SJCRH30 (cell line): ENCODE measurements at regions not wholly inside any gene's neighbourhood (a gene's known extent, or its start where the extent isn't known, plus 50 kb on each side); places are given as distances from the start of the nearest gene placed in this dataset.

ENCODE experiments used
- DNase-seq, 2 experiments: peaks; one replicate each; pipeline ENCODE4 v3.0.0-alpha.2; 2015 to 2020
- H3K27ac ChIP-seq: fragments of 250-450 bp; sonication (Bioruptor Pico); 2 replicates; pipeline ENCODE4 v1.5.1; 2020; ENCODE audit warnings: mild to moderate bottlenecking, moderate library complexity
- H3K27me3 ChIP-seq: fragments of 250-450 bp; sonication (Bioruptor Pico); 2 replicates; pipeline ENCODE4 v1.5.1; 2020; ENCODE audit warnings: mild to moderate bottlenecking, moderate library complexity
- H3K36me3 ChIP-seq: fragments of 250-450 bp; sonication (Bioruptor Pico); 2 replicates; pipeline ENCODE4 v1.5.1; 2020; ENCODE audit warnings: mild to moderate bottlenecking, moderate library complexity
- H3K4me1 ChIP-seq: fragments of 250-450 bp; sonication (Bioruptor Pico); 2 replicates; pipeline ENCODE4 v1.5.1; 2020; ENCODE audit warnings: mild to moderate bottlenecking, moderate library complexity
- H3K4me3 ChIP-seq: fragments of 250-450 bp; sonication (Bioruptor Pico); 2 replicates; pipeline ENCODE4 v1.5.1; 2020; ENCODE audit warnings: mild to moderate bottlenecking, moderate library complexity
- H3K9me3 ChIP-seq: fragments of 250-450 bp; sonication (Bioruptor Pico); replicated peaks from 2 replicates; pipeline ENCODE4 v1.5.1; 2020; ENCODE audit warnings: mild to moderate bottlenecking, moderate library complexity

GRCh38 chr4:1466863-1467165 is 60.6 kb upstream of the NKX1-1 start:
- Histone ChIP-seq H3K4me3 (no peak overlapping the region), H3K27me3 (peaks cover 5% of the 10 kb centered on the region; the same call in 1 of the 2 replicates), H3K4me1 (peaks cover 40% of the 10 kb centered on the region), H3K36me3 (no peaks in the 10 kb centered on the region), H3K27ac (no peak overlapping the region), H3K9me3 (peaks cover 10% of the 10 kb centered on the region; the same call in 1 of the 2 replicates)
- DNase-seq, result no peak

GRCh38 chr4:1466034-1466862 is 60.0 kb upstream of the NKX1-1 start:
- no peak overlapping the region for H3K27ac ChIP-seq
- no peak overlapping the region for H3K4me3 ChIP-seq
- H3K36me3 ChIP-seq, result no peaks in the 10 kb centered on the region
- peaks cover 42% of the 10 kb centered on the region for H3K4me1 ChIP-seq
- H3K9me3 ChIP-seq, result peaks cover 10% of the 10 kb centered on the region; the same call in 1 of the 2 replicates
- DNase-seq, result no peak
- peaks cover 6% of the 10 kb centered on the region; the same call in 1 of the 2 replicates for H3K27me3 ChIP-seq

GRCh38 chr4:1465173-1466033 is 59.2 kb upstream of the NKX1-1 start:
- Histone ChIP-seq H3K4me1 (peaks cover 33% of the 10 kb centered on the region), H3K27me3 (peaks cover 6% of the 10 kb centered on the region; the same call in 1 of the 2 replicates), H3K4me3 (no peak overlapping the region), H3K36me3 (no peaks in the 10 kb centered on the region), H3K27ac (no peak overlapping the region), H3K9me3 (peaks cover 10% of the 10 kb centered on the region; the same call in 1 of the 2 replicates)
- DNase-seq, result no peak

DNA sequence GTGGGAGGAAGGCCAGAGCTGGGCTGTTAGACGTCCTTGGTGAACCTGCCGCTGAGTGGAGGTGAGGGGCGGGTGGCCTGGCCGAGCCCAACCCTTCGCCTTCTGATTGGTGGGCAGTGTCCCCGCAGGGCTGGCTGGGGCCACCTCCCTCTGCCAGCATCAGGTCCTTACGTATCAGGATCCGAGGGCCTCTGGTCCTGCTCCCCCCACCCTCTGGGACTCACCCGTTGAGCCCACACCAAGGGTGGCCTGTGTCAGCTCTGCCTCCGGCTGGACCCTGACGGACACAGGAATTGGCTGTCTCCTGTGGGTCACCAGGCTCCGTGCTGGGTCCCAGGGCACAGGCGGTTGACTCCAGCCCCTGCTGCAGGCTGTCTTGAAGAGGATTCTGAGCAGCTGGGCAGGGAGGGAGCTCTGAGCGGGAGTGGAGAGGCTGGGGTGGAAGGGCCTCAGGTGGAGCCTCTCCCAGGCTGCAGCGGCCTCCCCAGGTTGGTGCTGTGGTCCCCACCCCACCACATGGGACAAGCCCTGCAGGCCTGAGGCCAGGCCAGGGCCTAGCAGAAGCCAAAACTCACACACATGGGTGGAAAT is 58.4 kb upstream of the NKX1-1 start:
- H3K36me3 ChIP-seq, result no peaks in the 10 kb centered on the region
- DNase-seq, result peak in 1 of 2 experiments; percentile 24
- no peak overlapping the region for H3K4me3 ChIP-seq
- peaks cover 10% of the 10 kb centered on the region; the same call in 1 of the 2 replicates for H3K9me3 ChIP-seq
- peaks cover 26% of the 10 kb centered on the region for H3K4me1 ChIP-seq
- no peak overlapping the region for H3K27ac ChIP-seq
- peaks cover 6% of the 10 kb centered on the region; the same call in 1 of the 2 replicates for H3K27me3 ChIP-seq

DNA sequence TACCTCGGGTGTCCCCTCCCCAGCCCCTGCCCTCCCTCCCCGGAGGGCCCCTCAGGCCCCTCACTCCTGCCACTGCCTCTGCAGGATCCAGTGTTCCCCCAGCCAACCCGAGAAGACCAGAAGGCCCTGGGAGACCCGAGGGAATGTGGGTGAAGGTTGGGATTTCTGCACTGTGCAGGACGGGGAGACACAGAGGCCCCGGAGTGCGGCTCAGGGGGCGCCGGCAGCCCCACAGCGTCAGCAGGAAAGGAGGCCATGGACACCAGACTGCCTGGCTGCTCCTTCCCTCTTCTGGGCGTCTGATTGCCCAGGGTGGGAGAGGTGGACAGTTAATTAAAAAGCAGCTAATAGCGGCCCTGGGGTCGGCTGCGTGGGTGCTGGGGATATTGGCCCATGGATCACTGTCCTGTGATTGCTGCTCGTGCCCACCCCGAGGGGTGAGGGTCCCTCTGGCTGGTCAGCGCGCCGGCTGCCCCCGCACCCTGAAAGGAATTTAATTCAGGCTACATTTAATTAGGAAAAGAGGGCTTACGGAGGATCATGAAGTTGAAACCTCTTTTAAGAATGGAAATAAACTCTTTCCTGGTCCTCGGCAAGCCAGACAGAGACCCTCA is 57.8 kb upstream of the NKX1-1 start:
- Histone ChIP-seq H3K27me3 (peaks cover 6% of the 10 kb centered on the region; the same call in 1 of the 2 replicates), H3K9me3 (peaks cover 10% of the 10 kb centered on the region; the same call in 1 of the 2 replicates), H3K36me3 (no peaks in the 10 kb centered on the region), H3K4me3 (no peak overlapping the region), H3K4me1 (peaks cover 20% of the 10 kb centered on the region), H3K27ac (no peak overlapping the region)
- no peak for DNase-seq

GRCh38 chr4:1463088-1463926 is 57.1 kb upstream of the NKX1-1 start:
- Histone ChIP-seq H3K27ac (peak overlapping the region; percentile 20; the same call in 1 of the 2 replicates), H3K4me1 (peaks cover 20% of the 10 kb centered on the region), H3K36me3 (no peaks in the 10 kb centered on the region), H3K9me3 (peaks cover 8% of the 10 kb centered on the region; the same call in 1 of the 2 replicates), H3K4me3 (no peak overlapping the region), H3K27me3 (peaks cover 6% of the 10 kb centered on the region; the same call in 1 of the 2 replicates)
- peak; percentile 79 for DNase-seq

DNA sequence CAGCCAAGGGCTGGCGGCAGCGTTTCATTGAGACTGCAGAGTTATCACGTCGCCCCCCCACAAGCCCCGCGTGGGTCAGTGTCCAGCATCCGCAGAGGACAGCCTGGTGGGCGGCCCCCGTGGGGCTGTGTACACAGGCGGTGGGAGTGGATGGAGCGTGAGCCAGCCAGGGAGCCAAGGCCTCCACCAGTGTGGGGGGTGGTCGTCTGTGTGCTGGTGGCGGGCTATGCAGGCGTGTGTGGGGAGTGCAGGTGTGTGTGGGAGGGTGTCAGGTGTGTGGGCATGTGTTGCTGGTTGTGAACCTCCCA is 56.5 kb upstream of the NKX1-1 start:
- DNase-seq, result no peak
- no peaks in the 10 kb centered on the region for H3K36me3 ChIP-seq
- peak overlapping the region; percentile 20; the same call in 1 of the 2 replicates for H3K27ac ChIP-seq
- peaks cover 2% of the 10 kb centered on the region; the same call in 1 of the 2 replicates for H3K9me3 ChIP-seq
- H3K27me3 ChIP-seq, result peaks cover 6% of the 10 kb centered on the region; the same call in 1 of the 2 replicates
- H3K4me3 ChIP-seq, result no peak overlapping the region
- H3K4me1 ChIP-seq, result peaks cover 20% of the 10 kb centered on the region

DNA sequence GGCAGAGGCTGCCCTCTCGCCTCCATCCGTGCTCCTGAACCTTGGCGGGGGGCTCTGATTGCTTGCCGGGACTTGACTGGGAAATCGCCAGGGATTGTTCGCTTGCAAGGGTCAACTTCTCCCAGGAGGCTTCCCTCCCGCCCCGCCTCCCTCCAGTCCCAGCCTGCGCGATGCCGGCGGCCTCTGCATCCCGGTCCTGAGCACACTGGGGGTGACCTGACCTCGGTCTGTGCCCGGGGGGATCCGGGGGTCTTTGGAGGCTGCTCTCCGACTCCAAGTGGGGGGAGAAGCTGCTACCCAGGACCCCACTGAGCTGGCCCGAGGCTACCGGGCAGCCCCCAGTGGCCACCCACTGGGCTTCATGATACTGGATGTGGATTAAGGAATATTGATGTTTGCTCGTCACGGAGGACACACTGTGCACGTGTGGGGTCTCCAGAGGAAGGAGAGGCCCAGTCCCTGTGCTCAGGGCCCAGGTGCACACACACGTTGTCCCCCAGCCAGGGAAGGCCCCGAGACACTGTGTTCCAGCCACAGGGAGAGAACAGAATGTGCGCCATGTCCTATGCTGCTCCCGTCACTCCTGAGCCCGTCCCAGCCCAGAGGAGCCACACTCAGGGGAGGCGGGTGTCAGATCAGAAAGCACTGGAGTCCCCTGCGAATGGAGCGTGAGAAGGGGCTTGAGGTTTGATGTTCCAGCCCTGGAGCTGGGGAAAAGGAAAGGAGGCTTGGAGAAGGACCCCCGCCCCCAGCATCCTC is 55.9 kb upstream of the NKX1-1 start:
- no peaks in the 10 kb centered on the region for H3K36me3 ChIP-seq
- peak in 1 of 2 experiments; percentile 40 for DNase-seq
- H3K27me3 ChIP-seq, result peaks cover 6% of the 10 kb centered on the region; the same call in 1 of the 2 replicates
- H3K9me3 ChIP-seq, result no peaks in the 10 kb centered on the region
- H3K4me1 ChIP-seq, result peaks cover 20% of the 10 kb centered on the region
- H3K27ac ChIP-seq, result no peak overlapping the region
- H3K4me3 ChIP-seq, result no peak overlapping the region

- no peaks in the 10 kb centered on the region for H3K9me3 ChIP-seq
- H3K4me3 ChIP-seq, result no peak overlapping the region
- H3K27ac ChIP-seq, result no peak overlapping the region
- DNase-seq, result no peak
- H3K27me3 ChIP-seq, result peaks cover 6% of the 10 kb centered on the region; the same call in 1 of the 2 replicates
- no peaks in the 10 kb centered on the region for H3K36me3 ChIP-seq
- peaks cover 20% of the 10 kb centered on the region for H3K4me1 ChIP-seq
These were observed 55.0 kb upstream of the NKX1-1 start for GRCh38 chr4:1460967-1461868.

DNA sequence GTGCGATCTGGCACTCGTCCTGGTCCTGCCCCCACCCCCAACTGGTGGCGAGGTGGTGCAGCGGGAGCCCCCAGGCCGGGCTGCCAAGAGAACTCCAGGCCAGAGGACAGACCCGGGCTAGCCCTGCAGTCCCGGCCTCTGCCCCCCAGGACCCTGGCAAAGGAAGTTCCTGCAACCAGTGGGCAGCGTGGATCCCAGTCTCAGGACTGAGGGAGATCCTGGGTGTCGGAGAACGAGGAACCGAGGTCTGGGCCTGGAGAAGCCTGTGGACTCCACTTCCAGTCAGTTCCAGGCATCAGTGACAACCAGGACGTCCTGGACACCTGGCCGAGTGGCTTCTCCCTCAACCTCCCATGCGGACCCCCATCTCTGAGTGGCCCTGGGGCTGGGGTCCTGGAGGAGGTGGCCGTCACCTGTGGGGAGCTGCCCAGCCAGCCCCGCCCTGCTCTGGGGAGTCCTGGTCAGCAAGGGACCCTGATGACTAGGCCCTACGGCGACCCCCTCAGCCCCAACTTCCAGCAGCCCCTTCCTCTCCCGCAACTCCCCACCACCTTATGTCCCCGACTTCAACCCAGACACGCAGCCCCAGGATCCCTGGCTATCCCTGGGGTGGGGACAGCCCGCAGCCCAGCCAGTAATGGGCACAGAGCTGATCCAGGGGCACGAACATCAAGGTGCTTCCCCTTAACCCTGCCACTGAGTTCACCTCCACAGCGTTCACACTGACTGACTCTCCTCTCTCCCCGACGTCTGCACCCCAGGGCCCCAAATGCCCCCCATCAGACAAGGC is 53.7 kb upstream of the NKX1-1 start:
- no peak overlapping the region for H3K27ac ChIP-seq
- no peaks in the 10 kb centered on the region for H3K36me3 ChIP-seq
- H3K4me1 ChIP-seq, result peaks cover 20% of the 10 kb centered on the region
- peaks cover 6% of the 10 kb centered on the region; the same call in 1 of the 2 replicates for H3K27me3 ChIP-seq
- DNase-seq, result no peak
- H3K9me3 ChIP-seq, result no peaks in the 10 kb centered on the region
- H3K4me3 ChIP-seq, result no peak overlapping the region

DNA sequence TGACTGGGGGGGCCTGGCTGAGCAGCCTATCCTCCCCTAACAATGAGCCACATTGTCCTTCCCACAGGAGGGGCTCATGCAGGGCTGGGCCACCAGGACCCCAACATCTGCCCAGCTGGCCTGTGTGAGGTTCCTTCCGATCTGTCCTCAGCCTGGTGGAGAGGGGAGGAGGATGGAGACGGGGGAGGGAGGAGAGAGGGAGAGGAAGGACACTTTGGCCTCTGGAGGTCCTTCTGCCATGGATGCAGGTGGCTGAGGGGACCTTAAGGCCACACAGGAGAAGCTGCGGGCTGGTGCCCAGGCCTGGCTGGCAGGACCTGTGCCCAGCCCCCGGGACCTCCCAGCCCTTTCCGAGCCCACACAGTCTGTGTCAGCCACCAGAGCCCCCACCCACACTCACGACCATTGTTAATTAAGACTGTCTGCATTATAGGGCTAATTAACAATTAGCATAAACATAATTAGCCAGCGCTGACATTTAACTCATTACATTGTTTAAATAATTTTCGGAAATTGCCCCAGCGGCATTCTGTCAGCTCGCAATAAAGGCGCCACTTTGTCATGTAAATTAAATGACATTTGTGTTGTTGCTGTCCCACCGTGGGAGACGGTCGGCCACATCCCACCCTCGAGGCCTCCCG is 53.0 kb upstream of the NKX1-1 start:
- no peaks in the 10 kb centered on the region for H3K36me3 ChIP-seq
- no peak for DNase-seq
- H3K27me3 ChIP-seq, result peaks cover 6% of the 10 kb centered on the region; the same call in 1 of the 2 replicates
- no peak overlapping the region for H3K4me3 ChIP-seq
- no peaks in the 10 kb centered on the region for H3K9me3 ChIP-seq
- H3K27ac ChIP-seq, result no peak overlapping the region
- H3K4me1 ChIP-seq, result peaks cover 20% of the 10 kb centered on the region
